ENCODE measurements at regions not wholly inside any gene's neighbourhood (a gene's known extent, or its start where the extent isn't known, plus 50 kb on each side); places are given as distances from the start of the nearest gene placed in this dataset.

DNA sequence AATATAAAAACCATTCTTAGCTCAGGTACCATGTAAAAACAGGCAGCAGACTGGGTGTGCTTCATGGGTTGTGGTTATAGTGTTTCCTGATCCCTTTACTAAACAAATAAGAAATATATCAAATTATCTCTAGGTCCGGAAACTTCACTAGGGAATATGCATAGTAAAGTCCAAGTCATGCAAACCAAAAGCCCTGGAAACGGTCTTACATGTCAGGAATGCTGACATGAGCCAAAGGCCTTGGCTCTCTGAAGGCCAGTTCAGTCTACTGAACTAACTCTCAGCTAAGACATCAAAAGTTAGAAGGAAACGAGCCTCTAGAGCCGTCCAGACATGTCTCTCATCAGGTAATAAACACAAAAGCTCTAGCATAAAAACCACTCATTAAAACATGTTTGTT, 778.9 kb upstream of the ZNF608 start:
- TF ChIP-seq, protein P1, sequence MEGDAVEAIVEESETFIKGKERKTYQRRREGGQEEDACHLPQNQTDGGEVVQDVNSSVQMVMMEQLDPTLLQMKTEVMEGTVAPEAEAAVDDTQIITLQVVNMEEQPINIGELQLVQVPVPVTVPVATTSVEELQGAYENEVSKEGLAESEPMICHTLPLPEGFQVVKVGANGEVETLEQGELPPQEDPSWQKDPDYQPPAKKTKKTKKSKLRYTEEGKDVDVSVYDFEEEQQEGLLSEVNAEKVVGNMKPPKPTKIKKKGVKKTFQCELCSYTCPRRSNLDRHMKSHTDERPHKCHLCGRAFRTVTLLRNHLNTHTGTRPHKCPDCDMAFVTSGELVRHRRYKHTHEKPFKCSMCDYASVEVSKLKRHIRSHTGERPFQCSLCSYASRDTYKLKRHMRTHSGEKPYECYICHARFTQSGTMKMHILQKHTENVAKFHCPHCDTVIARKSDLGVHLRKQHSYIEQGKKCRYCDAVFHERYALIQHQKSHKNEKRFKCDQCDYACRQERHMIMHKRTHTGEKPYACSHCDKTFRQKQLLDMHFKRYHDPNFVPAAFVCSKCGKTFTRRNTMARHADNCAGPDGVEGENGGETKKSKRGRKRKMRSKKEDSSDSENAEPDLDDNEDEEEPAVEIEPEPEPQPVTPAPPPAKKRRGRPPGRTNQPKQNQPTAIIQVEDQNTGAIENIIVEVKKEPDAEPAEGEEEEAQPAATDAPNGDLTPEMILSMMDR (conservative IDR thresholded peaks at IDR 0.05; ENCODE audit: control insufficient read depth, insufficient read depth, low read depth, low read length): no peak
- H3K4me3 ChIP-seq (ENCODE audit: control insufficient read depth, low read depth, low read length): no peak overlapping the region
- DNase-seq (ENCODE audit: low read depth): peak; percentile 7

DNA sequence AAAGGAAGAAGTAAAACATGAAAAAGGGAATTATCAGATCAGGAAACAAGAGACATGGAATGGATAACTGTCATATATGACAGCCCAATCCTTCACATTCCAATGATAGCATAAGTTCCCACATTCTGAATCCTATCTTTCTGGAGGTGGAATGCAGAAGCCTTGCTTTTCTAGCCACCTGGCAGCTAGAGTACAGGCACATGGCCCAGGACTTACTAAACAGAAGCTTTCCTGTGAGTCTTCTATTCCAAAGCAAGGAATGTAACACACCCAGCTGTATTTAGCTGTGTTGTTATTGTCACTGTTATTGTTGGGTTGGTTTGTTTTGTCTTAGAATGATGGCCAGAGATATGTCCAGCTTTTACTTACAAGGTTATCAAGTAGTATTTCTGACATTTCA, 780.5 kb upstream of the ZNF608 start:
- TF ChIP-seq, protein P1 (conservative IDR thresholded peaks at IDR 0.05; ENCODE audit: control insufficient read depth, insufficient read depth, low read depth, low read length): no peak
- no peak for DNase-seq (ENCODE audit: low read depth)
- no peak overlapping the region for H3K4me3 ChIP-seq (ENCODE audit: control insufficient read depth, low read depth, low read length)

DNA sequence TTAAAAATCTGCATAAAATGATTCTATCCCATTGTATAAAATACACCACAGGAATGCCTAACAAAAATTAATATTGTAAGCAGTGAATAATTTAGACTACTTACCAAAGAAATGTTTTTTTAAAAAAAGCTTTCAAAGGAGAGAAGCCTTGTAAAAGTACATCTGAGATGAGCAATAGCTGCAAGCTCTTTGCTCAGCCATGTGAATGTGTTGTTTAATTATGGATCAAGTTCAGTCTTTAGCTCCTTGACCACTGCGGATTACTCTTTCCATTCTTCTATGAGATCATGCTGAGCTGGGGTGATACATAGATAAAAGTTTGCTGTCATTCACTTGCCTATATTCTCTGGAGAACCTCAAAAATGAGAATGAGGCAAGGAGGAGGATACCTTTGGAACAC, 782.4 kb upstream of the ZNF608 start:
- TF ChIP-seq, protein P1 (conservative IDR thresholded peaks at IDR 0.05; ENCODE audit: control insufficient read depth, insufficient read depth, low read depth, low read length): no peak
- H3K4me3 ChIP-seq (ENCODE audit: control insufficient read depth, low read depth, low read length): no peak overlapping the region
- no peak for DNase-seq (ENCODE audit: low read depth)

DNA sequence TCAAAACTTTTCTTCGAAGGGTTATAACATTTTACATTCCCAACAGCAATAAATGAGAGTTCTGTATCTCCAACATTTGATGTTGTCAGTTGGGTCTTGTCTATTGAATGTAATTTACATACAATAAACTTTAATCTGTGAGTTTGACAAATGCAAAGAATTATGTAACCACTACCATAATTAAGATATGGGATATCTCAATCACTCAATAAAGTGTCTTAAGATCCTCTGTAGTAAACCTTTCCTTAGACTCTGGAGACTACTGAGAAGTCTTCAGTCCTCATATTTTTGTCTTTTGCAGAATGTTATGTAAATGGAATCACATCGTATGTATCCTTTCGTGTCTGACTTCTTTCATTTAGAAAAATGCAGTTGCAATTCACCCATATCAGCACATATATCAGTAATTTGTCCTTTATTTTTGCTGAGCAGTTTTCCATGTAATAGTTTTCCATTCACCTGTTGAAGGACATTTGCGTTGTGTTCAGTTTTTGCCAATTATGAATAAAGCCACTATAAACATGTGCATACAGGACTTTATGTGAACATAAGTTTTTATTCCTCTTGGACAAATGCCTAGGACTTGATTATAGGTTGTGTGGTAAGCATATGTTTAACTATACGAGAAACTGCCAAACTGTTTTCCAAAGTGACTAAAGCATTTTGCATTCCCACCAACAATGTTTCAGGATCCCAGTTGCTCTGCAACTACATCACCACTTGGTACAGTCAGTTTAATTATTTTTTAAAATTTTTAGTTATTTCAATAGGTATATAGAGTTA, 784.6 kb upstream of the ZNF608 start:
- DNase-seq (ENCODE audit: low read depth): no peak
- TF ChIP-seq, protein P1 (conservative IDR thresholded peaks at IDR 0.05; ENCODE audit: control insufficient read depth, insufficient read depth, low read depth, low read length): no peak
- no peak overlapping the region for H3K4me3 ChIP-seq (ENCODE audit: control insufficient read depth, low read depth, low read length)

DNA sequence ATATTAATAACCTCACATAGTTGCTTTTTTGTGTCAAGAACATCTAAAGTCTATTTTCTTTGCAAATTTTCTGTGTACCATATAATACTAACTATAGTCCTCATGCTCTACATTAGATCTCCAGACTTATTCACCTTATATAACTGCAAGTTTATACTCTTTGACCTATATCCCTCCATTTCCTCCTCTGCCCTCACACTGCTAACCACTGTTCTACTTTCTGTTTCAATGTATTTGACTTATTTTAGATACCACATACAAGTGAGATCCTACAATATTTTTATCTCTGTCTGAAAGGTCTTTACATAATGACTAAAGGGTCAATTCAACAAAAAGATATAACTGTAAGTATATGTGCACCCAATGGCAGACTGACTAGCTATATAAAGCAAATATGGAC, 789.7 kb upstream of the ZNF608 start:
- no peak overlapping the region for H3K4me3 ChIP-seq (ENCODE audit: control insufficient read depth, low read depth, low read length)
- no peak for DNase-seq (ENCODE audit: low read depth)
- TF ChIP-seq, protein P1 (conservative IDR thresholded peaks at IDR 0.05; ENCODE audit: control insufficient read depth, insufficient read depth, low read depth, low read length): no peak

DNA sequence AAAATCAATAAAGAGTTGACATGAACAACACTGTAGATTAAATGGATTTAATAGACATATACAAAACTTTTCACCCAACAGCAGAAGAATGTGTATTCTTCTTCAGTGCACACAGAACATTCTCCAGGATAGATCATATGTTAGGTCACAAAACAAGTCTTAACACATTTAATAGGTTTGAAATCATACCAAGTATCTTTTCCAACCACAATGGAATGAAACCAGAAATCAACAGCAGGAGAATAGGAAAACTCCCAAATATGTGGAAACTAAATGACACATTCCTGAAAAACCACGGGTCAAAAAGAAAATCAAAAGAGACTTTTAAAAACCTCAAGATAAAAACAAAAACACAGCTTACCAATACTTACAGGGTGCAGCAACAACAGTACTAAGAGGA, 790.1 kb upstream of the ZNF608 start:
- DNase-seq (ENCODE audit: low read depth): peak; percentile 40
- H3K4me3 ChIP-seq (ENCODE audit: control insufficient read depth, low read depth, low read length): no peak overlapping the region
- TF ChIP-seq, protein P1 (conservative IDR thresholded peaks at IDR 0.05; ENCODE audit: control insufficient read depth, insufficient read depth, low read depth, low read length): no peak

All from fibroblast of mammary gland (primary cell).